LNCAP (cell line): ENCODE measurements at regions not wholly inside any gene's neighbourhood (a gene's known extent, or its start where the extent isn't known, plus 50 kb on each side); places are given as distances from the start of the nearest gene placed in this dataset.

Source experiments
- CTCF ChIP-seq: fragments of 450-650 bp; IDR thresholded peaks from 2 replicates; pipeline ENCODE4 v1.5.1; 2017; ENCODE audit warnings: mild to moderate bottlenecking

- TF ChIP-seq CTCF: no peak
These were observed 175.4 kb upstream of the AKR1E2 start for GRCh38 chr10:4650582-4650981.

GRCh38 chr10:4649886-4650508, 176.0 kb upstream of the AKR1E2 start:
- no peak for TF ChIP-seq CTCF

GRCh38 chr10:4649471-4649870, 176.5 kb upstream of the AKR1E2 start:
- TF ChIP-seq CTCF: no peak

GRCh38 chr10:4648999-4649398, 177.0 kb upstream of the AKR1E2 start:
- TF ChIP-seq CTCF: no peak

- no peak for TF ChIP-seq CTCF
These were observed 178.8 kb upstream of the AKR1E2 start for GRCh38 chr10:4647109-4647785.

- no peak for TF ChIP-seq CTCF
These were observed 179.5 kb upstream of the AKR1E2 start for GRCh38 chr10:4646547-4646946.

- no peak for TF ChIP-seq CTCF
These were observed 180.2 kb upstream of the AKR1E2 start for GRCh38 chr10:4645836-4646235.
